ENCODE measurements at regions not wholly inside any gene's neighbourhood (a gene's known extent, or its start where the extent isn't known, plus 50 kb on each side); places are given as distances from the start of the nearest gene placed in this dataset.

GRCh38 chr1:60560701-60561100, 487.1 kb upstream of the C1orf87 start:
- Histone ChIP-seq H3K36me3 (ENCODE audit: control insufficient read depth in 2 of 3, insufficient read depth in 3 of 3, low read length in 3 of 3) (no peaks in the 10 kb centered on the region), H3K9me3 (ENCODE audit: control insufficient read depth in 2 of 3, insufficient read depth in 1 of 3, low read length in 3 of 3) (no peaks in the 10 kb centered on the region), H3K27me3 (ENCODE audit: control insufficient read depth, insufficient read depth, low read length) (no peaks in the 10 kb centered on the region), H3K4me3 (ENCODE audit: low read length in 3 of 3) (no peak overlapping the region), H3K27ac (ENCODE audit: low read depth in 2 of 2, low read length in 2 of 2) (no peak overlapping the region), H3K9ac (ENCODE audit: low read length in 3 of 3) (no peak overlapping the region), H3K4me1 (ENCODE audit: control insufficient read depth in 2 of 3, insufficient read depth in 2 of 3, low read depth in 1 of 3, low read length in 3 of 3) (no peaks in the 10 kb centered on the region)
- intact Hi-C loops (cut with DNase I) = no loop called here
- FAIRE-seq = no peak
- no peak for DNase-seq
- no peak for TF ChIP-seq CTCF (IDR thresholded peaks at IDR 0.05; ENCODE audit: borderline replicate concordance, extremely low read depth, insufficient read depth)

GRCh38 chr1:60558236-60558635, 484.7 kb upstream of the C1orf87 start:
- Histone ChIP-seq H3K4me3 (ENCODE audit: low read length in 3 of 3) (no peak overlapping the region), H3K36me3 (ENCODE audit: control insufficient read depth in 2 of 3, insufficient read depth in 3 of 3, low read length in 3 of 3) (no peaks in the 10 kb centered on the region), H3K9ac (ENCODE audit: low read length in 3 of 3) (no peak overlapping the region), H3K4me1 (ENCODE audit: control insufficient read depth in 2 of 3, insufficient read depth in 2 of 3, low read depth in 1 of 3, low read length in 3 of 3) (no peaks in the 10 kb centered on the region), H3K27ac (ENCODE audit: low read depth in 2 of 2, low read length in 2 of 2) (no peak overlapping the region), H3K27me3 (ENCODE audit: control insufficient read depth, insufficient read depth, low read length) (no peaks in the 10 kb centered on the region), H3K9me3 (ENCODE audit: control insufficient read depth in 2 of 3, insufficient read depth in 1 of 3, low read length in 3 of 3) (no peaks in the 10 kb centered on the region)
- intact Hi-C loops (cut with DNase I) = no loop called here
- DNase-seq (no peak), FAIRE-seq (no peak)
- no peak for TF ChIP-seq CTCF (IDR thresholded peaks at IDR 0.05; ENCODE audit: borderline replicate concordance, extremely low read depth, insufficient read depth)

GRCh38 chr1:60553730-60554129, 480.2 kb upstream of the C1orf87 start:
- no peak overlapping the region for H3K9ac ChIP-seq (ENCODE audit: low read length in 3 of 3)
- intact Hi-C loops (cut with DNase I) = no loop called here
- TF ChIP-seq CTCF (IDR thresholded peaks at IDR 0.05; ENCODE audit: borderline replicate concordance, extremely low read depth, insufficient read depth) = no peak
- DNase-seq = no peak
- H3K27me3 ChIP-seq (ENCODE audit: control insufficient read depth, insufficient read depth, low read length) = no peaks in the 10 kb centered on the region
- no peak overlapping the region for H3K27ac ChIP-seq (ENCODE audit: low read depth in 2 of 2, low read length in 2 of 2)
- H3K36me3 ChIP-seq (ENCODE audit: control insufficient read depth in 2 of 3, insufficient read depth in 3 of 3, low read length in 3 of 3) = no peaks in the 10 kb centered on the region
- peak; percentile 95 for FAIRE-seq
- no peaks in the 10 kb centered on the region for H3K4me1 ChIP-seq (ENCODE audit: control insufficient read depth in 2 of 3, insufficient read depth in 2 of 3, low read depth in 1 of 3, low read length in 3 of 3)
- H3K4me3 ChIP-seq (ENCODE audit: low read length in 3 of 3) = no peak overlapping the region
- no peaks in the 10 kb centered on the region for H3K9me3 ChIP-seq (ENCODE audit: control insufficient read depth in 2 of 3, insufficient read depth in 1 of 3, low read length in 3 of 3)

GRCh38 chr1:60547821-60548220, 474.3 kb upstream of the C1orf87 start:
- Histone ChIP-seq H3K27ac (ENCODE audit: low read depth in 2 of 2, low read length in 2 of 2) (no peak overlapping the region), H3K9me3 (ENCODE audit: control insufficient read depth in 2 of 3, insufficient read depth in 1 of 3, low read length in 3 of 3) (no peaks in the 10 kb centered on the region), H3K4me3 (ENCODE audit: low read length in 3 of 3) (no peak overlapping the region), H3K4me1 (ENCODE audit: control insufficient read depth in 2 of 3, insufficient read depth in 2 of 3, low read depth in 1 of 3, low read length in 3 of 3) (no peaks in the 10 kb centered on the region), H3K36me3 (ENCODE audit: control insufficient read depth in 2 of 3, insufficient read depth in 3 of 3, low read length in 3 of 3) (no peaks in the 10 kb centered on the region), H3K27me3 (ENCODE audit: control insufficient read depth, insufficient read depth, low read length) (no peaks in the 10 kb centered on the region), H3K9ac (ENCODE audit: low read length in 3 of 3) (no peak overlapping the region)
- no peak for TF ChIP-seq CTCF (IDR thresholded peaks at IDR 0.05; ENCODE audit: borderline replicate concordance, extremely low read depth, insufficient read depth)
- DNase-seq (peak in 2 of 5 donors; percentile 16 to 36), FAIRE-seq (no peak)
- intact Hi-C loops (cut with DNase I) = no loop called here
